NCI-H82 treated with DMSO at 0.1 percent for 48 hours (cell line): ENCODE measurements at regions not wholly inside any gene's neighbourhood (a gene's known extent, or its start where the extent isn't known, plus 50 kb on each side); places are given as distances from the start of the nearest gene placed in this dataset.
"Not testable (repeated sequence)": the region's sequence is repeated elsewhere in the genome, so short reads cannot be mapped to it uniquely, and the experiment has no call there.

Experiments
- DNase-seq: peaks from one replicate; lab custom pipeline; 2025; ENCODE audit not compliant: unreplicated experiment; lab: John Stamatoyannopoulos, UW

DNA sequence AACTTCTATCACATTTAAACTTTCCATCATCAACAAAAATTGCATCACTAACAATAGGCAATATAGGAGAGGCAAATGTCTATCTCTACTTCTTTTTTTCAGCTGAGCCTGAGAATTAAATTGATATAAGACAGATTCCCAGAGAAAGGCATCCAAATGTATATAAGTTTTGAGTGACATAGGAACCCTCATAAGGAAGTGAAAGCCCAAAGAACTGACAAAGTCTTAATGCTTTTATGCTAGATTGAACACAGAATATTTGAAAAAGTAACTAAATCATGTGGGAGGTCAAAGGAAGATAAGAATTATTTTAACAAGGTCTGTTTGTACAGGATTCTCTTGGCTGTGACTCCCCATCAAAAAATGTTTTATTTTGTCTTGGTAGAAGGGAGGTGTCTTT is 714.9 kb downstream of the GRXCR1 start:
- no peak for DNase-seq

DNA sequence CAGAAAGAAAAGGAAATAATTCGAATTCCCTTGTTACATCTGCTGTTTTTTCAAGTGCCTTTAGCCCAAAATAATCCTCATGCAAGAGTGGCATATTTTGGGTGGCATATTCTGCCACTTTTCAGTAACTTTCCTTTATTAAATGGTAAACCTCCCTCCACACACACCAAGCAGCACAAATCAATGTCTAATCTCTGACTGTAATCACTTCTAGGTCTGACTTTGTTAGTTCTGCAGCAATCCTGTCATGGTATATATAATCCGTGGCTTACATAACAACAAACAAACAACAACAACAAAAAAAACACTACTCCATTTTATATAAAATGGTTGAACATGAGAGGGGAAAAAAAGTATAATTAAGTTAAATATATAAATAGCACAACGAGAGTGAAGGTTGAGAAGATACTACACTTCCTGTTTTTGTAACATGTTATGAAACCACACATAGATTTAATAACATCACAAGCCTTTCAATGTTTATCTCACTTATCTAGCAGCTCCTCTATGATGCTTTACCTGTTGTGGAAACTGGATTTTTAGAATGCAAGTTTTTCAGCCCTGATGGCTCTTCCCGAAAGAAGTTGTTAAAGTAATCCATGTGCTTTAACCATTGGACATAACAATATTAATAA is 715.4 kb downstream of the GRXCR1 start:
- no peak for DNase-seq

DNA sequence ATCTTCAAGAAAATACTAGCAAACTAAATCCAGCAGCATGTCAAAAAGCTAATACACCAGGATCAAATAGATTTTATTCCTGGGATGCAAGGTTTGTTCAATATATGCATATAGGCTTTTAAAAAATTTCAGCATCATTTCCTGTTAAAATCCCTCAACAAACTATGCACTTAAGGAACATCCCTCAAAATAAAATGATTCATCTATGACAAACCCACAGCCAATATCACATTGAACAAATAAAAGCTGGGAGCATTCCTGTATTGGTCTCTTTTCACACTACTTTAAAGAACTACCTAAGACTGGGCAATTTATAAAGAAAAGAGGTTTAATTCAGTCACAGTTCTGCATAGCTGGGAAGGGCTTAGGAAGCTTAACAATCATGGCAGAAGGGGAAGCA is 726.7 kb downstream of the GRXCR1 start:
- no peak for DNase-seq

DNA sequence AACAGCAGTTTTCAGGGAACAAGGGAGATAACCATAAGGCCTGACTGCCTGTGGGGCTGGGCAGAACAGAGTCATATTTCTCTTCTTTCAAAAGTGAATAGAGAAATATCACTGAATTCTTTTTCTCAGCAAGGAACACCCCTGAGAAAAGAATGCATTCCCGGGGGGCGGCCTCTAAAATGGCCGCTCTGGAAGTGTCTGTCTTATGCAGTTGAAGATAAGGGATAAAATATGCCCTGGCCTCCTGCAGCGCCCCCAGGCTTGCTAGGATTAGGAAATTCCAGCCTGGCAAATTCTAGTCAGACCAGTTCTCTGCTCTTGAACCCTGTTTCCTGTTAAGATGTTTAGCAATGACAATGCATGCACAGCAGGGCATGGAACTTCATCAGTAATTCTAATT is 745.4 kb downstream of the GRXCR1 start:
- DNase-seq, result not testable (repeated sequence)

DNA sequence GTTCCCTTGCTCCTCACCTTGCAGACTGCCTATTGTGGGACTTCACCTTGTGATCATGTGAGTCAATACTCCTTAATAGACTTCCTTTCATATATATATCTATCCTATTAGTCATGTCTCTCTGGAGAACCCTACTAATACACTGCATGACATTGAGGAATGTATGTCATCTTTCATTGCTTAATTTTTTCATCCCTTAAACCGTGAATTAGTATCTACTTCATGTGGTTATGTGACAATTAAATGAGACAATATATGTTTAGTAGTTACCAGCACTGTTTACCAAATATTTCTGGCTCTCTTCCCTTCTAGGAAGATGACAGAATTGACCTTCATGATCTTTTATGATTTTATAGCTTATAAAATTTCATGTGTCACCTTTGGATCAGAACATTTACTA is 759.5 kb downstream of the GRXCR1 start:
- no peak for DNase-seq

DNA sequence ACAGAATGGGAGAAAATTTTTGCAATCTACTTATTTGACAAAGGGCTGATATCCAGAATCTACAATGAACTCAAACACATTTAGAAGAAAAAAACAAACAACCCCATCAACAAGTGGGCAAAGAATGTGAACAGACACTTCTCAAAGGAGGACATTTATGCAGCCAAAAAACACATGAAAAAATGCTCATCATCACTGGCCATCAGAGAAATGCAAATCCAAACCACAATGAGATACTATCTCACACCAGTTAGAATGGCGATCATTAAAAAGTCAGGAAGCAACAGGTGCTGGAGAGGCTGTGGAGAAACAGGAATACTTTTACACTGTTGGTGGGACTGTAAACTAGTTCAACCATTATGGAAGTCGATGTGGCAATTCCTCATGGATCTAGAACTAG is 767.0 kb downstream of the GRXCR1 start:
- not testable (repeated sequence) for DNase-seq

DNA sequence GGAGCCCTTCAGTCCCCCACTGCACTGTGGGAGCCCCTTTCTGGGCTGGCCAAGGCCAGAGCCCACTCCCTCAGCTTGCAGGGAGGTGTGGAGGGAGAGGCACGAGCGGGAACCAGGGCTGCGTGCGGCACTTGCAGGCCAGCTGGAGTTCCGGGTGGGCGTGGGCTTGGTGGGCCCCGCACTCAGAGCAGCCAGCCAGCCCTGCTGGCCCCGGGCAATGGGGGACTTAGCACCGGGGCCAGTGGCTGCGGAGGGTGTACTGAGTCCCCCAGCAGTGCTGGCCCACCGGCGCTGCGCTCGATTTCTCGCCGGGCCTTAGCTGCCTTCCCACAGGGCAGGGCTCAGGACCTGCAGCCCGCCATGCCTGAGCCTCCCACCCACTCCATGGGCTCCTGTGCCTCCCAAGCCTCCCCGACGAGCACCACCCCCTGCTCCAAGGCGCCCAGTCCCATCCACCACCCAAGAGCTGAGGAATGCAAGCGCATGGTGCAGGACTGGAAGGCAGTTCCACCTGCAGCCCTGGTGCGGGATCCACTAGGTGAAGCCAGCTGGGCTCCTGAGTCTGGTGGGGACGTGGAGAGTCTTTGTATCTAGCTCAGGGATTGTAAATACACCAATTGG is 776.2 kb downstream of the KCTD8 start:
- DNase-seq, result not testable (repeated sequence)

DNA sequence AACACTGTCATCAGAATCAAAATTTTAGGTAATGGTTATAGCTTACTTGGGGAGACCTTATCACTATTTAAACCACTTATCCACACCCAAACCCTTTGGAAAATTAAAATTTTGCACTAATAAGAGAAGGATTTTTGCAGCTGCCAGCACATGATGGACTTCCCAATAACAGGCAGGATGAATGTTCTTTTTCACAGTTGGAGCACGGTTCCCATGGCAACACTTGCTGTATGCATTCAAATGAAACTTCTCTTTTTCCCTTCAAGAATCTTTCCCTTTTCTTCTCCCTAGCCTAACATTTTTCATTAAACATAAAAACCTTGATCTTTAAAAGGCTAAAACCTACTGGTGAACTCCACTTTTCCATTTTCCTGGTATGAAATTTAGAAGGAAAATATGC is 768.2 kb downstream of the KCTD8 start:
- no peak for DNase-seq

DNA sequence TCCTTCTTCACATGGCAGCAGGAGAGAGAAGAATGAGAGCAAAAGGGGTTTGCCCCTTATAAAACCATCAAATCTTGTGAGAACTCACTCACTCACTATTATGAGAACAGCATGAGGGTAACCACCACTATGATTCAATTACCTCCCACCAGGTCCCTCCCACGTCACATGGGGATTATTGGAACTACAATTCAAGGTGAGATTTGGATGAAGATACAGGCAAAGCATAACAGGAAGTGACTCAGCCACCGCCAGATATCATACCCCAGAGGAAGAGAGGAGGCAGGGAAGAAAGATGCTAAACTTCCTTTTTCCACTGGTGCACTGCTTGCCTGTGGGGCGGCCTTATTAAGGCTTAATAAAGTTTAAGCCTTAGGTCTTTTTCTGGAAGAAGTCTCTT is 766.1 kb downstream of the KCTD8 start:
- DNase-seq, result no peak

DNA sequence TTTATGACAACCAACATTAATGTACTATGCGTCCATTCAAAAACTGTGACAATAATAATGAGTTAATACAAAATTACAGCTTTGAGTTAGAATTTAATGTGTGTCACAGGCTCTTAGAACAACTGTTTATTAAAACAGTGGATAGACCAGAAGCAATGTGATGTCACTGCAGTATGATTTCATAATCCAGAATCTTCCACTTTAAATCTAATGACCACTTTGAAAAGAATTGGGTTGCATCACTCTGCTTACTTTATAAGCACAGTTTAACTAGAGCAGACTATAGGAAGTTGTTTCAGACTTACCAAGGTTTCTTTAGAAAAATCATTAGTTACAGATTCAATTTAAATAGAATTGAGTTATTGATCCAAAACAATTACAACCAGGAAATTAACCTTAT is 758.5 kb downstream of the KCTD8 start:
- no peak for DNase-seq

DNA sequence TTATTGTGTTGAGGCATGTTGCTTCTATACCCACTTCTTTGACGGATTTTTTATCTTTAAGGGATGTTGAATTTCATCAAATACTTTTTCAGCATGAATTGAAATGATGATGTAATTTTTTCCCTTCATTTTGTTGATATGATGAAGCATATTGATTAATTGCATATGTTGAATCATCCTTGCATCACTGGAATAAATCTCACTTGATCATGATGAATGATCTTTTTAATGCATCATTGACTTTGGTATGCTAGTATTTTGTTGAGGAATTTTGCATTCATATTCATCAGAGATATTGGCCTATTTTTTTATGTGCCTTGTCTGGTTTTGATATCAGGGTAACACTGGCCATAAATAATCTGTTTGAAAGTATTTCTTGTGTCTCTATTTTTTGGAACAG is 754.7 kb downstream of the KCTD8 start:
- DNase-seq, result no peak

DNA sequence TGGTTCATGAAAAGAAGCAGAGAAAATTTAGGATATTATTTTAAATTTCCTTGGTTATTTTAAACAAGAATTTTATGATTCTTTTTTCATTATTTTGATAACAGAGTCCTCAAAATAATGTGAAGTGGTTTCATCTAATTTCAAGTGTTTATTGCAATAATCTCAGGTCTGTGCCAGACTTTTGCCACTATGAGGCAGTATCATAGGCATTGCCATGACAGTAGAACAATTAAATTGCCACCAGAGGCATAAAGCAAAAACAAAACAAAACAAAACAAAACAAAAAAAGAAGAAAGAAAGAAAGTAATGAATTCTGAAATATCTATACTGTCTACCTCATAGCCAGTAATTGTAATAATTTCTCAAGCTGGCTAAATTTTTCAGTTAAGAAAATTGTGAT is 739.2 kb downstream of the KCTD8 start:
- DNase-seq, result no peak

DNA sequence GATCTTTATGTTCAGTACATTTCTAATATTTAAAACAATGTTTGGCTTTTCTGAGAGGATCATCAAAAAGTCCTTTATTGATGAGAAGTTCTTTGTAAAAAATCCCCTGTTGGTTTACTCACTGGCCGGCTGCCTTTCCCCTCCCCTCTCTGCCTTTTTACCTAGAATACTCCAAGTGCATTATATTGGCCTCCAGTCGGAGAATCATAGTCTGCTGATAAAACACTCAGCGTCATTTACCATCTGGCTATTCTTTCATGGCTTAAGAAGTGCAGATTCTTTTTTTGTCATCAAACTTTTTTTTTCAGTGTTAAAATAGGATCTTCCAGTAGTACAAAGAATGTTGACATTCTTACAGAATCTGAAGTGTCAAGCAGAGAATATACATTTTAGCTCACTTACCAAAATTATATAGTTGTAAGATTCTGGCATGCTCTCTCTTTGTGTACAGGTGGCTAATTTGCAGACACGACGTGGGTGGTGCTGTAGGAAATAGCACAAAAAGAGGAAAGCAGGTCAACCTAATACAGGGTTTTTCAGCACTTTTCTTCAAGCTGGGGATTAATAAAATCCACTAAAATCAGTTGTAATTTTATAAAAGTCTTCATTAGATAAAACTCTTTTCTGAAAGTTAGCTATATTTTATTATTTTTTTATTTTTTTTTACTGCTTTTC is 731.8 kb downstream of the KCTD8 start:
- no peak for DNase-seq

DNA sequence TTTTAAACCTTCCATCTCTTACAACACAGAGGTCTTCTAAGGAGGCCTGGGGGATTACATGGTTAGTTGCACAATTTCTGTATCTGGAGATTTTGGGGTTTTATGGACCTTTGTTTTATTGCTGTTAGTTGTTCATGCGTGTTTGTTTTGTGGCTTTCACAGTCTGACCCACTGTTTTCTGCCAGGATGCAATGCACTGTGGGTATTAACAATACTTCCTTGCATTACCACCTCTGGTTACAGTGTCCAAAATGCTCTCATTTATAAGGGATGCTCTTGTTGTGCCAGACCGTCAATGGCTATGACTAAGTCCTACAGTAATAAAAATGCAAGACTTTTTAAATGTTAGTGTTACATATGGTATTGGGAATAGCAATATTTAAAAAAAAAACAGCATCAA is 730.2 kb downstream of the KCTD8 start:
- DNase-seq, result no peak

DNA sequence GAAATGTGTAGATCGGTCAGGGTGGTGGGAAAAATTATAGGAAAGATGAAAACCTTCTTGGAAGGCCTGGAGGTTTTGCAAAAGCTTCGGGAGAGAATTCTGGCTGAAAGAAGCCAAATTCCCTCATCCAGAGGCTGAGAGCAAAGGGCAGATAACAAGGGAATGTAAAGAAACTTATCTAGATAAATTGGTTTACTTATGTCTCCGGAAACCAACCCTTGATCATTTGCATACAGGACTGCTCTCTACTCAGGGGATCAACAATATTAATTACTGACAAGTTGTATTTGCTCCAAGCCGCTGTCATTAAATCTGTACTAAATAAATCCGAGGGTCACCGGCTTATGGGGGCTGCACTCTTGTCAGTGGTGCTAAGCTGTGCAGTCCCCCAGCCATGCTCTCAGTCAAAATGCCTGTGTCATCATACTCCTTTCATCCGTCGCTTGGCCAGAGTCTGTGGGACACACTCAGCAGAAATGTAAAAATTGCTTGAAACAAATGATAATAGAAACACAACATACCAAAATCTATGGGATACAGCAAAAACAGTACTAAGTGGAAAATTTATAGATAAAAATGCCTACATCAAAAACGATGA is 715.7 kb downstream of the KCTD8 start:
- DNase-seq, result peak; percentile 3

DNA sequence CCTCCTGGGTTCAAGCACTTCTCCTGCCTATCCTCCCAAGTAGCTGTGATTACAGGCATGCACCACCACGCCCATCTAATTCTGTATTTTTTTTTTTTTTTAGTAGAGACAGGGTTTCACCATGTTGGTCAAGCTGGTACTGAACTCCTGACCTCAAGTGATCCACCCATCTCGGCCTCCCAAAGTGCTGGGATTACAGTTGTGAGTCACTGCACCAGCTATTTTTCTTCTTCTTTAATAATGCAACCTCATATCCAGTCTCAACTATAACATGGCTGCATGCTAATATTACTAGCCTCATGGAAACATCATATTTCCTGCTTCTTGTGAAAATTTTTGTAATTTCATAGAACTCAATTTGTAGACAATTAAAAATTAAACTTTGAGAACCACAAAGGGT is 706.5 kb downstream of the KCTD8 start:
- no peak for DNase-seq

DNA sequence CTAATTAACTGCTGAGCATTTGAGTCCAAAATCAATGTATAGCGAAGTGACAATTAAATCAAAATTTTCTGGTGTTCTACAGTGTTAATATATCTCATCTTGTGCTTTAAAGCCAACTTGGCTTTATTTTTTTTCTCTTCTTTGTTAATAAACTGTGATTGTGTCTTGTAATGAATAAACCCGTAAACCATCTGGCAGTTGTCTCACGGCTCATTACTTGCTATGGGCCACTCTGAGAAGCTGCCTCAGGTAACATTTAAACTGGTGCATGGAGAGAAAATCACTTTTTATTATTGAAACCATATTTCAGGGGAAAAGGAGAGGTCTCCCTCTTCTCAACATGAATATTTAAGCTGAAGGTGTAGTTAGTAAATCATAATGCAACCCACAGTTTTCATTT is 694.0 kb downstream of the KCTD8 start:
- no peak for DNase-seq

DNA sequence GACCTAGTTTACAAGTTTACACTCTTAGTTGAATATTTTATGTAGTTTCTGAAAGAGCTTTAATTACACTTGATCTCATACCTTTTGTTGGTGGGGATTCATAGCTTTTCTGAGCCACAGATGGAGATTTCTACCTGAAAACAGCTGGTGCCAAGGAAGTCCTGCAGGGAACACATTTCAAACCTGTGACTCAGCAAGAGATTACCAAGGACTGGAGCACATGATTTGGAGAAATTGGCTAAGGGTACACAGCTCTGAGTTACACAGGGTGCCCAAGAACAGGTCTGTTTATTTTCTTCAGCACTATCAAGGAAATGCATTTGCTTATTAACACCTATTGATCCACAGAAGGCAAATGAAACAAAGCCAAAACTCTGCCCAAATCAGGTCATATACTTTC is 691.5 kb downstream of the KCTD8 start:
- peak; percentile 4 for DNase-seq

DNA sequence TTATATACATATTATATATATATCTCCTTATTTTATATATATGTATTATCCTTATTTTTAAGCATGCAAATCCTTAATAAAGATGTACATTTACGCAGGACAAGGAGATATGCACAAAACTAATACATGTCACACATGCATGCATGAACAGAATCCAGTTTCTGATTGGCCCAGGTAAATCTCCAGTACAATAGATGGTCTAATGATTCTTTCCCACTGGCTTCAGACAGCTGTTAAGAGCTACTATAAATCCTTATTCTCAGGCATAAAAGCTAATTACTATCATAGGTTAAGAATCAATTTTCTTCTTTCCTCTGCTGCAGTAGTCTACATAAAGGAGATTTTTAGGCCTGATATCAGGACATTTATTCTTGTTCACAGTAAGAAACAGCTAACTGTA is 689.8 kb downstream of the KCTD8 start:
- no peak for DNase-seq

DNA sequence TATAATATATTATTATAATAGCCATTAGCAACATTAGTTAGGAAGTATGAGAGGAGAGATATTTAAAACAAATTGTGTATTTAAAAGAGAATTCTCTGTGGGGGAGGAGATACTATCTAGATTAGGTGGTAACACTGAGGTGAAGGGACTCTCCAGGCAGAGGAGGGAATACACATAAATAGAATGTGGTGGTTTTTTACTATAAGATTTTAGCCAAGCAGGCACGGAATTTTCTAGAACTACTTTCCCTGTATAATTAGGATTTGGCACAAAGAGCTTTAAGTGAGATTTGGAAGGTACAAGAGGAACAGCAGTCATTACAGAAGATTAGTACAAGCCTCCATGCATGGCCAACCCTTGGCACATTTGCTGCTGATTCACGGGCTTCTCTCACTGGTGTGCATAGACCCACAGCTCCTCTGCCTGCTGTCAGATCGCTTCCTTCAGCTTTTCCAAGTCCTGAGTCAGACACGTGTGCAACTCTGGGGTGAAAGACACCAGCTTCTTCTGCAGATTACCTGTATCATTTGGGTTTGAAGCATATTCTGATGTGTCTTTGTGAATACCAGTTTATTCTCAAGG is 685.5 kb downstream of the KCTD8 start:
- DNase-seq, result peak; percentile 44

DNA sequence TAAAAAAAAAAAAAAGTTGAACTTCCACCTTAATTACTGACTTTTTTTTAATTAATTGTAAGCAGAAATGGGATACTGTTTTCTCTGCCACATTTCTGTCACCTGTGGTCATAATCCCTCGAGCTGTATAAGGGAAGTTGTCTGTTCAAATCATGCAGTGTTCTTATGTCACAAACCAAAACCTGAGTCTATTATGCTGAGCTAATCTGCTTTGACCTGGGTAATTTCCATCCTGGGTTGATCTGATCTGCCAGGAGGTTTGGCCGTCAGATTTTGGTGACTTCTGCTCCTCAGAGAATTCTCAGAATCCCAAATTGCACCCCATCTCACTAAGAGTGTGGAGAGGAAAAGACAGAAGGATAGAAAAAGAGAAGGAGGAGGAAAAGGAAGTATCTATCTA is 683.1 kb downstream of the KCTD8 start:
- DNase-seq, result peak; percentile 38

DNA sequence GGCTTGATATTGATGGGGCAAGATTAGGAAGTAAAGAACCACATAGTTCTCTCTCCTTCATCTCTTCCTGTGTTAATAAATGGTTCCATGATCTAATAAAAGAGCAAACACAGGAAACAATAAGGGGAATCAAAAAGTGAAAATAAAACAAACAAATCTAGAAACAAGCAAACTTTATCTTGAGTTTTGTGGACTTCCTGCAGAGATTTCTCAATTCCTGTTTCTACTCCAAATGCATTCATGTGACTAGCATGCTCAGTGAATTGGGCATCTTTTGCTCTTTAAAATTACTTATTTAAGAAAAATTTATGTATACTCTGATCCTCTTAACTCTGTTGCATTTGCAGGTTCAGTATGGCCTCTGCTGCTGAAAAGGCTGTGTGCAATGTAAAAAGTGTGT is 682.0 kb downstream of the KCTD8 start:
- DNase-seq, result no peak
